ENCODE measurements at regions not wholly inside any gene's neighbourhood (a gene's known extent, or its start where the extent isn't known, plus 50 kb on each side); places are given as distances from the start of the nearest gene placed in this dataset.

DNA sequence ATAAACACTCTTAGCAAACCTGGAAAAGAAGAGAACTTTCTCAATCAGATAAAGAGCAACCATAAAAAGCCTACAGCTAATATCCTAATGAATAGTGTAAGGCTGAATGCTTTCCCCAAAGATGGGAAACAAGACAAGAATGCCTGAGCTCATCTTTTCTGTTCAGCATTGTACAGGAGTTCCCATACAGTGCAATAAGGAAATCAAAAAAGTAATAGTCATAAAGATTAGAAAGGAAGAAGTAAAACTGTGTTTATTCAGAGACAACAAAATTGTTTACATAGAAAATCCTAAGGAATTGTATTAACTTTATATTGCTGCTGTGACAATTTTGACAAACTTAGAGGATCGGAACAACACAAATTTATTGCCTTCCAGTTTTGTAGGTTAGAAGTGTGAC lies 330.7 kb upstream of the SLC24A2 start:
- no peak for TF ChIP-seq JUND (IDR thresholded peaks at IDR 0.05; ENCODE audit: low read depth)
- in situ Hi-C loops (cut with HindIII; ENCODE audit: low pct_unique_long_range_greater_than_20kb, low sequenced_read_pairs) = no loop called here
- no peak for DNase-seq (ENCODE audit: low read depth in 1 of 2, low spot score in 1 of 2)

DNA sequence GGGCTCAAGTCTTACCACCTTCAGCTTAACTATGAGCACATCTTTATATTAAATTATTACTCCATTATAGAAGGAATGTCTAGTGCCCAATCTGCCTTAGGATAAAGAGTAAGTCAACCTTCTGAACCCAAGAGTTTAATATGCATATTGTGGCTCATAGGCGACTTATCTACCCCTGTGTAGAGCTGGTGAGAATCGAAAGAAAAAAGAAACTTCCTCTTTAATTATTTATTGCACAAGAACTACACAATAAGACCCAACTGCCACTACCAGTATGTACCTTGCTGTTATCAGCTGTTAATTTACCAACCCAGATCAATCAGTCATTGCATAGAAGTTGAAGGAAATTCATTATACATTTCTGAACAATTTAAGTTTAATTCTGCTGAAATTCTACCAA lies 329.1 kb upstream of the SLC24A2 start:
- no peak for DNase-seq (ENCODE audit: low read depth in 1 of 2, low spot score in 1 of 2)
- in situ Hi-C loops (cut with HindIII; ENCODE audit: low pct_unique_long_range_greater_than_20kb, low sequenced_read_pairs) = no loop called here
- TF ChIP-seq JUND (IDR thresholded peaks at IDR 0.05; ENCODE audit: low read depth) = no peak

GRCh38 chr9:20117482-20117881 lies 328.6 kb upstream of the SLC24A2 start:
- DNase-seq (ENCODE audit: low read depth in 1 of 2, low spot score in 1 of 2) = no peak
- TF ChIP-seq JUND (IDR thresholded peaks at IDR 0.05; ENCODE audit: low read depth) = no peak
- in situ Hi-C loops (cut with HindIII; ENCODE audit: low pct_unique_long_range_greater_than_20kb, low sequenced_read_pairs) = no loop called here

GRCh38 chr9:20114974-20115373 lies 326.1 kb upstream of the SLC24A2 start:
- TF ChIP-seq JUND (IDR thresholded peaks at IDR 0.05; ENCODE audit: low read depth) = no peak
- DNase-seq (ENCODE audit: low read depth in 1 of 2, low spot score in 1 of 2) = no peak
- in situ Hi-C loops (cut with HindIII; ENCODE audit: low pct_unique_long_range_greater_than_20kb, low sequenced_read_pairs) = no loop called here

DNA sequence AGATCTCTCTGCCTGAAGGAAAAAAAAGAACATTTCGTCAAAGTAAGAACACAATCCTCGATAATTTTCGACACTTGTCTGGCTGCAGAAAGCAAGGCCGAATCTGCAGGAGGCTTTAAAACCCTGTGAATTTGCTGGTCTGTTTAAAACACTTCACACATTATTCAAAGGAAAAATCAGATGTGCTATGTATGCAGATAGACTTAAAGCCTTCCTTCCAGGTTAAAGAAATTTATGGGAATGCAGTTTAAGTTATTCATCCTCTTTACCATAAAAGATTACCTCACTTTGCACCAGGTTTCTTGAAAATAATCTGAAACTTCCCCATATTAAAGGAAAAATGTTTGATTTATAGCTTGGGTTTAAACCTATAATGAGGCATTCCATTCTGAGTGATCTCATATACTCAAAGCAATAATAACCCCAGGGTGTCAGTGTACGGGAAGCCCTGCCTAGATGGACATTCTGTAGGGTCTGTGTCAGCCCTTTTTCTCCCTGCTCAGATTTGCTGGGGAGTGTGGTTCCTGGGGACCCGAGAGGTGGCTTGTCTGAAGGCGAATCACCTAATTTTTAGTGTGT lies 323.5 kb upstream of the SLC24A2 start:
- in situ Hi-C loops (cut with HindIII; ENCODE audit: low pct_unique_long_range_greater_than_20kb, low sequenced_read_pairs) = no loop called here
- DNase-seq (ENCODE audit: low read depth in 1 of 2, low spot score in 1 of 2) = no peak
- no peak for TF ChIP-seq JUND (IDR thresholded peaks at IDR 0.05; ENCODE audit: low read depth)

GRCh38 chr9:20111173-20111843 lies 322.5 kb upstream of the SLC24A2 start:
- DNase-seq (ENCODE audit: low read depth in 1 of 2, low spot score in 1 of 2) = no peak
- in situ Hi-C loops (cut with HindIII; ENCODE audit: low pct_unique_long_range_greater_than_20kb, low sequenced_read_pairs) = no loop called here
- TF ChIP-seq JUND (IDR thresholded peaks at IDR 0.05; ENCODE audit: low read depth) = no peak

DNA sequence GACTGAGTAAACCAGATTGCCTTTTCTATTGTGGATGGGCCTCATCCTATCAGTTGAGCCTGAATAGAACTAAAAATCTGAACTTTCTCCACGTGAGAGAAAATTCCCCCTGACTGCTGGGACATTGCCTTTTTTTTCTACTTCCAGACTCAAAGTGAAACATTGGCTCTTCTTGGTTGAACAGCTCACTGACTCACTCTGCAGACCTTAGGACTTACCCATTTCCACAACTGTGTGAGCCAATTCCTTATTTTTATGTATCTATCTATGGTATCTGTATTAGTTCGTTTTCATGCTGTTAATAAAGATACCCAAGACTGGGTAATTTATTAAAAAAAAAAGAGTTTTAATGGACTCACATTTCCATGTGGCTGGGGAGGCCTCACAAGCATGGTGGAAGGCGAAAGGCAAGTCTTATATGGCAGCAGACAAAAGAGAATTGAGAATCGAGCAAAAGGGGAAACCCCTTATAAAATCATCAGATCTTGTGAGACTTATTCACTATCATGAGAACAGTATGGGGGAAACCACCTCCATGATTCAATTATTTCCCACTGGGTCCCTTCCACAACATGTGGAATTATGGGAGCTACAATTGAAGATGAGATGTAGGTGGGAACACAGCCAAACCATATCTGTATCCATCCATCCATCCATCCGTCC lies 306.7 kb upstream of the SLC24A2 start:
- in situ Hi-C loops (cut with HindIII; ENCODE audit: low pct_unique_long_range_greater_than_20kb, low sequenced_read_pairs) = no loop called here
- no peak for TF ChIP-seq JUND (IDR thresholded peaks at IDR 0.05; ENCODE audit: low read depth)
- no peak for DNase-seq (ENCODE audit: low read depth in 1 of 2, low spot score in 1 of 2)

GRCh38 chr9:20092561-20092960 lies 303.7 kb upstream of the SLC24A2 start:
- DNase-seq (ENCODE audit: low read depth in 1 of 2, low spot score in 1 of 2) = no peak
- in situ Hi-C loops (cut with HindIII; ENCODE audit: low pct_unique_long_range_greater_than_20kb, low sequenced_read_pairs) = no loop called here
- TF ChIP-seq JUND (IDR thresholded peaks at IDR 0.05; ENCODE audit: low read depth) = no peak

DNA sequence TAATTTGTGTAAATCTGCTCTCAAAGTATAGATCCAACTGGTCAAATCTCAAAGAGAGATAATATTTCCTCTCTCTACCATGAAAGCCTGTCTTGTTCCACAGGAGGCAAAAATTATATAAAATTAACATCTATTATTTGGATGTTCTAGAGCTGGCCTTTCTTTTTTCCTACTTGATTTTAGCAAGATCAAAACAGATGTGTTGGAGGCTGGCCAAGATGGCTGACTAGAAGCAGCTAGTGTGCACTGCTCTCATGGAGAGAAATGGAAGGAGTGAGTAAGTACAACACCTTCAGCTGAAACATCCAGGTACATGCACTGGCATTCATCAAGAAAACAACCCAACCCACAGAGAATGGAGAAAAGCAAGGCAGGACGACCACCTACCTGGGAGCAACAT lies 298.6 kb upstream of the SLC24A2 start:
- no peak for TF ChIP-seq JUND (IDR thresholded peaks at IDR 0.05; ENCODE audit: low read depth)
- no peak for DNase-seq (ENCODE audit: low read depth in 1 of 2, low spot score in 1 of 2)
- in situ Hi-C loops (cut with HindIII; ENCODE audit: low pct_unique_long_range_greater_than_20kb, low sequenced_read_pairs) = no loop called here

GRCh38 chr9:20085842-20086241 lies 297.0 kb upstream of the SLC24A2 start:
- no peak for DNase-seq (ENCODE audit: low read depth in 1 of 2, low spot score in 1 of 2)
- TF ChIP-seq JUND (IDR thresholded peaks at IDR 0.05; ENCODE audit: low read depth) = no peak
- in situ Hi-C loops (cut with HindIII; ENCODE audit: low pct_unique_long_range_greater_than_20kb, low sequenced_read_pairs) = no loop called here

DNA sequence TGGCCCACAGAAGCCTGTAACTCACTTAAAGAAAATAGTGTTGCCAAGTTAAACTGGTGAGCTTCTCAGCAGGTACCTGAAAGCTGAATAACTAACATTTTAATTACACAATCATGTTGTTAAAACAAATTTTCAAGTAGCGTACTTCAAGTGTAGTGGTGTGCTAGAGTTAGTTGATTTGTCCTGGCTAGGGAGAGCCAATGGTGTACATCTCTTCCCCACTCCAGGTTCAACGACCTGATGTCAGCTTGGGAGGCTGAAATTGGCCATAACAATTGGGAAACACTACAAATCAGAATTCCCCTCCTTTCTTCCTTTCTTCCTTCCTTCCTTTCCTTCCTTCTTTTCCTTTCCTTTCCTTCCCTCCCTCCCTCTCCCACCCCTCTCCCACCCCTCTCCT lies 295.3 kb upstream of the SLC24A2 start:
- TF ChIP-seq JUND (IDR thresholded peaks at IDR 0.05; ENCODE audit: low read depth) = no peak
- in situ Hi-C loops (cut with HindIII; ENCODE audit: low pct_unique_long_range_greater_than_20kb, low sequenced_read_pairs) = no loop called here
- DNase-seq (ENCODE audit: low read depth in 1 of 2, low spot score in 1 of 2) = no peak

DNA sequence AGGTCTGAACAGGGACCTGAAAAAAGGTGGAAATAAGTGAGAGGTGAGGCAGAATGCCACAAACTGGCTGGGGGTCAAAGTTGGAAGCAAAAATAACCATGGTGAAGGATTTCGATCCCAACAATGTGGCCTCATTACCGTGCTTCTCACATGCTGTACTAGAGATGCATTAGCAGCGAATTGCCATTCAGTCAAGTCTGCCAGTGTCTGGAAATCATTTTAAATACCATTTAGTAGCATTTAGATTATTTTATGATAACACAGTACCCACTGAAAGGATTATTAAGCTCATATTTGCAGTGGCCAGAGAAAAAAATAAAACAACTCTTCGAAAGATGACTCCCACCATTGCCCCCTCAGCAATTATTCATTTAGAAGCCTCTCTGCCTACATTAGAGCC lies 294.6 kb upstream of the SLC24A2 start:
- in situ Hi-C loops (cut with HindIII; ENCODE audit: low pct_unique_long_range_greater_than_20kb, low sequenced_read_pairs) = no loop called here
- TF ChIP-seq JUND (IDR thresholded peaks at IDR 0.05; ENCODE audit: low read depth) = no peak
- no peak for DNase-seq (ENCODE audit: low read depth in 1 of 2, low spot score in 1 of 2)

DNA sequence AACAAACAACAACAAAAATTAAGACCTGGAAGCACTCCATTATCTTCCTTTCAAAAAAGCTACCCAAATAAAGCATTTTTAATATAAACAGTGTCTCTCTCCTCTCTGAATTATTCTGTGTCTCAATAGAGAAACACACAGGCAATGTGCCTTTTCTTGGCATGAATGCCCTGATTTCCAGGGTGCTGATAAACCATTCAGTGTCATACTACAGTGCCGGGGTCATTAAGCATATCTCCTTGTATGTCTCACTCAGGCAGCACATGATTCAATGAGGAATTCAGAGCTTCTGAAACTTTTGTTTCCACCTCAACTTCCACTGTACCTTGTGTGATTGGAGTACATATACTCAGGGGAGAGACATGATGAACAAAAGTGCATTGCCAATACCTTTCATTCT lies 294.0 kb upstream of the SLC24A2 start:
- in situ Hi-C loops (cut with HindIII; ENCODE audit: low pct_unique_long_range_greater_than_20kb, low sequenced_read_pairs) = no loop called here
- no peak for DNase-seq (ENCODE audit: low read depth in 1 of 2, low spot score in 1 of 2)
- TF ChIP-seq JUND (IDR thresholded peaks at IDR 0.05; ENCODE audit: low read depth) = no peak
